ENCODE measurements at regions not wholly inside any gene's neighbourhood (a gene's known extent, or its start where the extent isn't known, plus 50 kb on each side); places are given as distances from the start of the nearest gene placed in this dataset.
A peak's percentile ranks its signal among the peaks of the same experiment; 100 is the strongest.

GRCh38 chr10:31606841-31607240 is 287.8 kb downstream of the ZEB1 start:
- DNase-seq (ENCODE audit: low read depth in 2 of 2) = no peak

GRCh38 chr10:31605861-31606525 is 287.0 kb downstream of the ZEB1 start:
- no peak for DNase-seq (ENCODE audit: low read depth in 2 of 2)

GRCh38 chr10:31605426-31605825 is 286.4 kb downstream of the ZEB1 start:
- DNase-seq (ENCODE audit: low read depth in 2 of 2) = no peak

GRCh38 chr10:31604646-31605170 is 285.7 kb downstream of the ZEB1 start:
- DNase-seq (ENCODE audit: low read depth in 2 of 2) = no peak

GRCh38 chr10:31604096-31604495 is 285.1 kb downstream of the ZEB1 start:
- DNase-seq (ENCODE audit: low read depth in 2 of 2) = no peak

GRCh38 chr10:31603235-31604087 is 284.4 kb downstream of the ZEB1 start:
- DNase-seq (ENCODE audit: low read depth in 2 of 2) = peak; percentile 39 to 46

- no peak for DNase-seq (ENCODE audit: low read depth in 2 of 2)
Measured at GRCh38 chr10:31602541-31603234, 283.7 kb downstream of the ZEB1 start.

GRCh38 chr10:31601136-31601535 is 282.1 kb downstream of the ZEB1 start:
- DNase-seq (ENCODE audit: low read depth in 2 of 2) = no peak

GRCh38 chr10:31599626-31600504 is 280.8 kb downstream of the ZEB1 start:
- DNase-seq (ENCODE audit: low read depth in 2 of 2) = no peak

GRCh38 chr10:31596765-31597164 is 277.7 kb downstream of the ZEB1 start:
- DNase-seq (ENCODE audit: low read depth in 2 of 2) = no peak

- no peak for DNase-seq (ENCODE audit: low read depth in 2 of 2)
Measured at GRCh38 chr10:31595992-31596391, 277.0 kb downstream of the ZEB1 start.

GRCh38 chr10:31594347-31594873 is 275.4 kb downstream of the ZEB1 start:
- DNase-seq (ENCODE audit: low read depth in 2 of 2) = no peak

- DNase-seq (ENCODE audit: low read depth in 2 of 2) = no peak
Measured at GRCh38 chr10:31593124-31593523, 274.1 kb downstream of the ZEB1 start.

GRCh38 chr10:31591569-31591968 is 272.6 kb downstream of the ZEB1 start:
- no peak for DNase-seq (ENCODE audit: low read depth in 2 of 2)

- DNase-seq (ENCODE audit: low read depth in 2 of 2) = no peak
Measured at GRCh38 chr10:31590023-31590800, 271.2 kb downstream of the ZEB1 start.

- no peak for DNase-seq (ENCODE audit: low read depth in 2 of 2)
Measured at GRCh38 chr10:31587691-31588090, 268.7 kb downstream of the ZEB1 start.

- no peak for DNase-seq (ENCODE audit: low read depth in 2 of 2)
Measured at GRCh38 chr10:31586723-31587638, 268.0 kb downstream of the ZEB1 start.

- DNase-seq (ENCODE audit: low read depth in 2 of 2) = no peak
Measured at GRCh38 chr10:31584876-31585275, 265.9 kb downstream of the ZEB1 start.

- DNase-seq (ENCODE audit: low read depth in 2 of 2) = no peak
Measured at GRCh38 chr10:31584098-31584631, 265.1 kb downstream of the ZEB1 start.
